Uterus (tissue), 3 donors: ENCODE measurements at regions not wholly inside any gene's neighbourhood (a gene's known extent, or its start where the extent isn't known, plus 50 kb on each side); places are given as distances from the start of the nearest gene placed in this dataset.

Experiments used
- DNase-seq, 2 donors: peaks; one replicate each; pipeline ENCODE4 v3.0.0-alpha.2; 2019 to 2020
- H3K27ac ChIP-seq, 2 donors: fragments of 200-600 bp; sonication (generic); 1 replicate in 1 of 2; 2 replicates in 1 of 2; pipeline ENCODE4 v1.5.1; 2016 to 2018
- H3K27me3 ChIP-seq, 2 donors: fragments of 200-600 bp; sonication (generic); one replicate each; pipeline ENCODE4 v1.5.1; 2018 to 2019; ENCODE audit warnings: control low read depth in 1 of 2
- H3K36me3 ChIP-seq, 2 donors: fragments of 200-600 bp; sonication (generic); one replicate each; pipeline ENCODE4 v1.5.1; 2019; ENCODE audit warnings: control low read depth in 1 of 2
- H3K4me1 ChIP-seq, 2 donors: fragments of 200-600 bp; sonication (generic); one replicate each; pipeline ENCODE4 v1.5.1; 2018 to 2019; ENCODE audit warnings: control low read depth in 1 of 2
- H3K4me3 ChIP-seq, 2 donors: fragments of 200-600 bp; sonication (generic); 1 replicate in 1 of 2; 2 replicates in 1 of 2; pipeline ENCODE4 v1.5.1; 2018 to 2019; ENCODE audit warnings: mild to moderate bottlenecking in 1 of 2
- H3K9me3 ChIP-seq, 2 donors: fragments of 200-600 bp; sonication (generic); one replicate each; pipeline ENCODE4 v1.5.1; 2019; ENCODE audit warnings: control low read depth in 1 of 2
- POLR2A ChIP-seq, 2 donors: fragments of 450-650 bp; IDR thresholded peaks; one replicate each; pipeline ENCODE4 v1.6.1; 2016; ENCODE audit warnings: antibody characterized with exemption in 2 of 2, mild to moderate bottlenecking in 1 of 2, moderate library complexity in 1 of 2
- intact Hi-C: fragments of 100-400 bp; cut with DNase I; formaldehyde crosslinking; loops from one replicate; pipeline ENCODE4 v1.15.1; 2023; ENCODE audit warnings: low total_unique reads
- TF ChIP-seq, protein P1 (sequence below), 4 experiments: fragments of 200-600 bp in 2 of 4; fragments of 450-650 bp in 2 of 4; sonication (generic) in 2 of 4; IDR thresholded peaks; one replicate each; pipeline ENCODE4 v1.5.1; 2016 to 2019; ENCODE audit warnings: antibody characterized with exemption in 4 of 4, mild to moderate bottlenecking in 2 of 4, moderate library complexity in 1 of 4
- donor health status: DM: yes; HTN: yes; CAD: no.

DNA sequence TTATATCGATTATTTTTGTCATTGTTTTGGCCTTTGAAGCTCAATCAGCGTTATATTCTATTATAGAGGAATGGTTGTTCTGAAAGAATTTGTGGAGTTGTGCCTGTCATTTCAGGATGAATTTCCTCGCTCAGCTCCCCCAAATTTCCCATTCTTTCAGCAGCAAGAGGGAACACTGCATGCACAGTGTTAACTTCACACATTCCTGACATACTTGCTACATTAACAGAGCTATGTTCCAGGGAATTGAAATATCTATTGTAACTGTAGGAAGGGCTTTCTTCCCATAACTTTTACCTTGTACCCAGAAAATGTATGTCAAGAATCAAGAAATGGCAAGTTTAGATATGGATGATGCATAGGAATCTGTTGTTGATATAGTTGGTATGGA, 379.0 kb downstream of the LRIG3 start:
- Histone ChIP-seq H3K27me3 (no peaks in the 10 kb centered on the region), H3K27ac (no peak overlapping the region), H3K9me3 (no peaks in the 10 kb centered on the region), H3K4me3 (no peak overlapping the region), H3K36me3 (no peaks in the 10 kb centered on the region), H3K4me1 (no peaks in the 10 kb centered on the region)
- TF ChIP-seq, protein P1, sequence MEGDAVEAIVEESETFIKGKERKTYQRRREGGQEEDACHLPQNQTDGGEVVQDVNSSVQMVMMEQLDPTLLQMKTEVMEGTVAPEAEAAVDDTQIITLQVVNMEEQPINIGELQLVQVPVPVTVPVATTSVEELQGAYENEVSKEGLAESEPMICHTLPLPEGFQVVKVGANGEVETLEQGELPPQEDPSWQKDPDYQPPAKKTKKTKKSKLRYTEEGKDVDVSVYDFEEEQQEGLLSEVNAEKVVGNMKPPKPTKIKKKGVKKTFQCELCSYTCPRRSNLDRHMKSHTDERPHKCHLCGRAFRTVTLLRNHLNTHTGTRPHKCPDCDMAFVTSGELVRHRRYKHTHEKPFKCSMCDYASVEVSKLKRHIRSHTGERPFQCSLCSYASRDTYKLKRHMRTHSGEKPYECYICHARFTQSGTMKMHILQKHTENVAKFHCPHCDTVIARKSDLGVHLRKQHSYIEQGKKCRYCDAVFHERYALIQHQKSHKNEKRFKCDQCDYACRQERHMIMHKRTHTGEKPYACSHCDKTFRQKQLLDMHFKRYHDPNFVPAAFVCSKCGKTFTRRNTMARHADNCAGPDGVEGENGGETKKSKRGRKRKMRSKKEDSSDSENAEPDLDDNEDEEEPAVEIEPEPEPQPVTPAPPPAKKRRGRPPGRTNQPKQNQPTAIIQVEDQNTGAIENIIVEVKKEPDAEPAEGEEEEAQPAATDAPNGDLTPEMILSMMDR (IDR thresholded peaks at IDR 0.05), result no peak
- no peak for TF ChIP-seq POLR2A (IDR thresholded peaks at IDR 0.05)
- DNase-seq, result no peak
- intact Hi-C loops, result no loop called here

DNA sequence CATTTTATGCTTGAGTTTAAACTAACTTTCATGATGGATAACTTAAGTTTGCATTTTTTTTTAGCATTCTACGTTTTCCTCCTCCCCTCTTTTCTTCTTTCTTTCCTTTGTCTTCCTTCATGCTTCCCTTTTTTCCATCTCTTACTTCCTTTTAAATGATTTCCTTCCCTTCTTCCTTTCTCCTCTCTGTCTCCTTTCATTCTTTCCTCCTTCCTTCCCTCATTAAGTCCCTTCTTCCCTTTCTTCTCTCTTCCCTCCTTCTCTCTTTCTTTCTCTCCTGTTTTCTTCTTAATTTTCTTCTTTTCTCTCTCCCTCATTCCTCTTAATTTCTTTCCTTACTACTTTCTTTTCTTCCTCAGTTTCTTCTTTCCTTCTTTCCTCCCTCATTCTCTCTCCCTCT, 376.0 kb downstream of the LRIG3 start:
- TF ChIP-seq, protein P1 (IDR thresholded peaks at IDR 0.05), result no peak
- TF ChIP-seq POLR2A (IDR thresholded peaks at IDR 0.05), result no peak
- no peak for DNase-seq
- no peaks in the 10 kb centered on the region for H3K27me3 ChIP-seq
- H3K9me3 ChIP-seq, result no peaks in the 10 kb centered on the region
- H3K4me1 ChIP-seq, result no peaks in the 10 kb centered on the region
- no peak overlapping the region for H3K27ac ChIP-seq
- no peak overlapping the region for H3K4me3 ChIP-seq
- no peaks in the 10 kb centered on the region for H3K36me3 ChIP-seq
- intact Hi-C loops, result no loop called here

- H3K4me3 ChIP-seq, result no peak overlapping the region
- no peaks in the 10 kb centered on the region for H3K27me3 ChIP-seq
- no peaks in the 10 kb centered on the region for H3K9me3 ChIP-seq
- intact Hi-C loops, result no loop called here
- no peaks in the 10 kb centered on the region for H3K36me3 ChIP-seq
- DNase-seq, result no peak
- H3K4me1 ChIP-seq, result no peaks in the 10 kb centered on the region
- TF ChIP-seq POLR2A (IDR thresholded peaks at IDR 0.05), result no peak
- TF ChIP-seq, protein P1 (IDR thresholded peaks at IDR 0.05), result no peak
- no peak overlapping the region for H3K27ac ChIP-seq
These were observed 373.1 kb downstream of the LRIG3 start for GRCh38 chr12:58547217-58547616.

GRCh38 chr12:58548801-58549200, 371.5 kb downstream of the LRIG3 start:
- no peak overlapping the region for H3K4me3 ChIP-seq
- H3K27ac ChIP-seq, result no peak overlapping the region
- TF ChIP-seq POLR2A (IDR thresholded peaks at IDR 0.05), result no peak
- TF ChIP-seq, protein P1 (IDR thresholded peaks at IDR 0.05), result no peak
- no peaks in the 10 kb centered on the region for H3K27me3 ChIP-seq
- H3K36me3 ChIP-seq, result no peaks in the 10 kb centered on the region
- no peaks in the 10 kb centered on the region for H3K9me3 ChIP-seq
- intact Hi-C loops, result no loop called here
- H3K4me1 ChIP-seq, result no peaks in the 10 kb centered on the region
- no peak for DNase-seq

GRCh38 chr12:58554522-58555157, 365.7 kb downstream of the LRIG3 start:
- Histone ChIP-seq H3K36me3 (no peaks in the 10 kb centered on the region), H3K9me3 (no peaks in the 10 kb centered on the region), H3K4me1 (no peaks in the 10 kb centered on the region), H3K4me3 (no peak overlapping the region), H3K27ac (no peak overlapping the region), H3K27me3 (no peaks in the 10 kb centered on the region)
- TF ChIP-seq, protein P1 (IDR thresholded peaks at IDR 0.05), result no peak
- no peak for TF ChIP-seq POLR2A (IDR thresholded peaks at IDR 0.05)
- intact Hi-C loops, result no loop called here
- DNase-seq, result no peak
